SK-N-SH (cell line): ENCODE measurements at regions not wholly inside any gene's neighbourhood (a gene's known extent, or its start where the extent isn't known, plus 50 kb on each side); places are given as distances from the start of the nearest gene placed in this dataset.

Experiments
- CTCF ChIA-PET: fragments of 300-600, 350-600 bp; formaldehyde crosslinking; extraction: SDS; loops from one replicate; lab custom pipeline; 2021; lab: Yijun Ruan, JAX
- POLR2A ChIA-PET: fragments of 350-600 bp; sonication (Branson Sonifier 250); formaldehyde crosslinking; extraction: SDS; loops from one replicate; lab custom pipeline; 2020; ENCODE audit warnings: antibody characterized with exemption, inconsistent platforms; lab: Yijun Ruan, JAX
- DNase-seq: peaks from one replicate; pipeline ENCODE4 v3.0.0; 2012
- H2AFZ ChIP-seq: fragments of 200-600 bp; sonication (generic); 2 replicates; pipeline ENCODE4 v1.8.1; 2016; ENCODE audit warnings: antibody characterized with exemption, mild to moderate bottlenecking, low read depth
- H3F3A ChIP-seq: fragments of 200-600 bp; sonication (generic); replicated peaks from 2 replicates; pipeline ENCODE3; 2016; ENCODE audit warnings: antibody characterized with exemption, mild to moderate bottlenecking; ENCODE audit not compliant: insufficient read depth
- H3K27ac ChIP-seq, 2 experiments: fragments of 200-500 bp in 1 of 2; fragments of 200-600 bp in 1 of 2; sonication (Bioruptor generic) in 1 of 2; sonication (generic), shearing (Covaris generic) in 1 of 2; 2 replicates each; pipeline versions ENCODE4 v1.5.1 to v1.6.1; 2014 to 2016; ENCODE audit warnings: low read depth in 2 of 2, inconsistent platforms in 1 of 2, low read length in 1 of 2, mild to moderate bottlenecking in 1 of 2, mixed read lengths in 1 of 2
- H3K27me3 ChIP-seq: fragments of 200-600 bp; sonication (generic), shearing (Covaris generic); 2 replicates; pipeline ENCODE4 v1.6.1; 2016; ENCODE audit warnings: mixed run types; ENCODE audit not compliant: insufficient read depth
- H3K36me3 ChIP-seq, 2 experiments: fragments of 200-500 bp in 1 of 2; fragments of 200-600 bp in 1 of 2; sonication (Bioruptor generic) in 1 of 2; sonication (generic) in 1 of 2; replicated peaks in 1 of 2; 2 replicates each; pipeline versions ENCODE3 to v1.5.1; 2014 to 2016; ENCODE audit warnings: low read length in 1 of 2, mild to moderate bottlenecking in 1 of 2; ENCODE audit not compliant: insufficient read depth in 2 of 2, control insufficient read depth in 1 of 2
- H3K4me1 ChIP-seq, 2 experiments: fragments of 200-500 bp in 1 of 2; fragments of 200-600 bp in 1 of 2; sonication (Bioruptor generic) in 1 of 2; sonication (generic), shearing (Covaris generic) in 1 of 2; 2 replicates each; pipeline versions ENCODE4 v1.5.1 to v1.6.1; 2014 to 2016; ENCODE audit warnings: low read depth in 1 of 2, low read length in 1 of 2, mixed run types in 1 of 2; ENCODE audit not compliant: insufficient read depth in 2 of 2, control insufficient read depth in 1 of 2
- H3K4me2 ChIP-seq: fragments of 200-600 bp; sonication (generic), shearing (Covaris generic); 2 replicates; pipeline ENCODE4 v1.6.1; 2017; ENCODE audit warnings: mixed run types
- H3K4me3 ChIP-seq, 2 experiments: fragments of 200-500 bp in 1 of 2; fragments of 200-600 bp in 1 of 2; sonication (Bioruptor generic) in 1 of 2; sonication (generic), shearing (Covaris generic) in 1 of 2; 2 replicates each; pipeline versions ENCODE4 v1.5.1 to v1.8.1; 2014 to 2016; ENCODE audit warnings: low read depth in 2 of 2, inconsistent platforms in 1 of 2, low read length in 1 of 2, mild to moderate bottlenecking in 1 of 2, mixed read lengths in 1 of 2, moderate library complexity in 1 of 2
- H3K79me2 ChIP-seq: fragments of 200-600 bp; sonication (generic); 2 replicates; pipeline ENCODE4 v1.8.1; 2017; ENCODE audit warnings: mild to moderate bottlenecking; ENCODE audit not compliant: insufficient read depth
- H3K9ac ChIP-seq: fragments of 200-600 bp; sonication (generic); 2 replicates; pipeline ENCODE4 v1.6.1; 2017; ENCODE audit warnings: mixed run types
- H3K9me2 ChIP-seq: fragments of 200-600 bp; sonication (generic); 2 replicates; pipeline ENCODE4 v1.6.1; 2017; ENCODE audit warnings: mixed run types
- H3K9me3 ChIP-seq: fragments of 200-600 bp; sonication (generic); 2 replicates; pipeline ENCODE4 v1.6.1; 2017; ENCODE audit warnings: mixed run types, mild to moderate bottlenecking, moderate library complexity
- H4K20me1 ChIP-seq: fragments of 200-600 bp; sonication (generic); 2 replicates; pipeline ENCODE4 v1.6.1; 2017; ENCODE audit warnings: mild to moderate bottlenecking, mixed run types; ENCODE audit not compliant: insufficient read depth
- ELF1 ChIP-seq: IDR thresholded peaks from 2 replicates; pipeline ENCODE4 v1.4.0; 2012
- EP300 ChIP-seq, 2 experiments: IDR thresholded peaks; 2 replicates each; pipeline versions ENCODE4 v1.4.0 to v1.6.1; 2012; ENCODE audit warnings: borderline replicate concordance in 1 of 2, low read depth in 1 of 2, low read length in 1 of 2
- EZH2phosphoT487 ChIP-seq: fragments of 200-600 bp; sonication (generic); IDR thresholded peaks from 2 replicates; pipeline ENCODE4 v1.6.1; 2017; ENCODE audit warnings: low read depth, mixed run types, mild to moderate bottlenecking, antibody characterized with exemption, moderate library complexity, borderline replicate concordance
- FOXJ3 ChIP-seq: sonication (generic); formaldehyde crosslinking; IDR thresholded peaks from 2 replicates; pipeline ENCODE4 v1.5.1; 2020; ENCODE audit warnings: mild to moderate bottlenecking, missing genetic modification reagents
- FOXM1 ChIP-seq: IDR thresholded peaks from 2 replicates; pipeline ENCODE4 v1.4.0; 2012; ENCODE audit warnings: low read depth, mild to moderate bottlenecking
- GABPA ChIP-seq: IDR thresholded peaks from 2 replicates; pipeline ENCODE4 v1.4.0; 2012; ENCODE audit warnings: low read depth, mild to moderate bottlenecking
- GATA2 ChIP-seq: sonication (generic); formaldehyde crosslinking; IDR thresholded peaks from 2 replicates; pipeline ENCODE4 v1.5.0; 2020; ENCODE audit warnings: mild to moderate bottlenecking, missing genetic modification reagents
- JUND ChIP-seq: IDR thresholded peaks from 2 replicates; pipeline ENCODE4 v1.4.0; 2012
- MEF2A ChIP-seq: IDR thresholded peaks from 2 replicates; pipeline ENCODE4 v1.4.0; 2012; ENCODE audit warnings: low read depth, borderline replicate concordance
- MXI1 ChIP-seq: IDR thresholded peaks from 2 replicates; pipeline ENCODE4 v1.6.1; 2012; ENCODE audit warnings: mild to moderate bottlenecking, low read depth, low read length, improper control_type of control experiment
- NRF1 ChIP-seq: IDR thresholded peaks from 2 replicates; pipeline ENCODE4 v1.6.1; 2012; ENCODE audit warnings: low read depth, mild to moderate bottlenecking, low read length
- RAD21 ChIP-seq: IDR thresholded peaks from 2 replicates; pipeline ENCODE4 v1.6.1; 2012; ENCODE audit warnings: mild to moderate bottlenecking, low read length
- RCOR1 ChIP-seq: fragments of 150-350 bp; IDR thresholded peaks from 2 replicates; pipeline ENCODE4 v1.6.1; 2017; ENCODE audit warnings: antibody characterized with exemption, low read length
- RXRA ChIP-seq: IDR thresholded peaks from 2 replicates; pipeline ENCODE4 v1.4.0; 2012; ENCODE audit warnings: low read depth, mild to moderate bottlenecking, borderline replicate concordance
- SIN3A ChIP-seq: IDR thresholded peaks from 2 replicates; pipeline ENCODE4 v1.6.1; 2012; ENCODE audit warnings: low read depth, mild to moderate bottlenecking, low read length, moderate library complexity, borderline replicate concordance
- SMC3 ChIP-seq: IDR thresholded peaks from 2 replicates; pipeline ENCODE4 v1.6.1; 2012; ENCODE audit warnings: low read depth, low read length, improper control_type of control experiment
- TAF1 ChIP-seq: IDR thresholded peaks from 2 replicates; pipeline ENCODE4 v1.6.1; 2012; ENCODE audit warnings: low read depth, mild to moderate bottlenecking, low read length, moderate library complexity, borderline replicate concordance
- TCF12 ChIP-seq: IDR thresholded peaks from 2 replicates; pipeline ENCODE4 v1.4.0; 2012
- WGBS: methylation state at CpG from one replicate; pipeline ENCODE4 v1.1.6; 2017; ENCODE audit warnings: low lambda C conversion rate; 5-methylcytosine and 5-hydroxymethylcytosine counted together
- TF ChIP-seq, protein P1 (sequence below): fragments of 150-350 bp; IDR thresholded peaks from 2 replicates; pipeline ENCODE4 v1.6.1; 2017; ENCODE audit warnings: antibody characterized with exemption, low read length, low read depth, borderline replicate concordance
- TF ChIP-seq, protein P2 (sequence below): fragments of 200-600 bp; sonication (generic); IDR thresholded peaks from 2 replicates; pipeline ENCODE4 v1.6.1; 2017; ENCODE audit warnings: antibody characterized with exemption, mild to moderate bottlenecking, moderate library complexity
- TF ChIP-seq, protein P3 (sequence below): IDR thresholded peaks from 2 replicates; pipeline ENCODE4; 2012
- TF ChIP-seq, protein P4 (sequence below): IDR thresholded peaks from 2 replicates; pipeline ENCODE4 v1.4.0; 2012; ENCODE audit warnings: low read depth, borderline replicate concordance
- TF ChIP-seq, protein P5 (sequence below): fragments of 150-350 bp; IDR thresholded peaks from 2 replicates; pipeline ENCODE4 v1.6.1; 2016; ENCODE audit warnings: mild to moderate bottlenecking, low read depth, low read length

DNA sequence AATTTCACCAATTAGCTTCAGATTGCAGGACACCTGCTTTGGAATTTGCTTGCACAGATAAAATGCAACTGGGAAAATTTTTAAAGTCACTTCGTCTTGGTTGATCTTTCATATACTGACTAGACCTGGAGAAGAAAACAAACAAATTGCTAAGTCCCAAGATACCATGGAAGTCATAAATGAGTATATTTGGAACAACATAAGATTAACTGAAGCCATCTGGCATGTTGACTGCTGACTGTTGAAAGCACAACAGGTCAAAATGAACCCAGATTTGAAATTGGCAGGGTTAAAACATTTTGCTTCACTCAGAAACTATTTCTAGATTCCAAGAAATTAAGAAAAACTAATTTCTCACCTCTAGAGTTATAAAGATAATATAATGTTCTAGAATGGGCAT, 470.7 kb downstream of the LPIN1 start:
- Histone ChIP-seq H2AFZ (no peak overlapping the region), H3K27ac (no peak overlapping the region), H3K36me3 (no peaks in the 10 kb centered on the region), H3K27me3 (no peaks in the 10 kb centered on the region), H3K4me1 (no peaks in the 10 kb centered on the region), H3K9me3 (no peaks in the 10 kb centered on the region), H3K79me2 (no peaks in the 10 kb centered on the region), H3K4me3 (no peak overlapping the region), H3K9ac (no peak overlapping the region), H3K9me2 (no peaks in the 10 kb centered on the region), H4K20me1 (no peaks in the 10 kb centered on the region), H3F3A (no peaks in the 10 kb centered on the region), H3K4me2 (no peak overlapping the region)
- ChIA-PET CTCF (interaction anchor here (1.1 to 1.5 kb wide), 2 partner anchors 17 to 790 kb away, joined by 3 read pairs; no protein-coding TSS in a partner anchor), POLR2A (no interaction called here)
- no peak for DNase-seq
- WGBS: 75% methylated on average over 1 of the region's 1 CpG
- no peak for TF ChIP-seq GATA2 (CRISPR knock-in tag)
- TF ChIP-seq SMC3: no peak
- no peak for TF ChIP-seq FOXM1
- TF ChIP-seq, protein P1, sequence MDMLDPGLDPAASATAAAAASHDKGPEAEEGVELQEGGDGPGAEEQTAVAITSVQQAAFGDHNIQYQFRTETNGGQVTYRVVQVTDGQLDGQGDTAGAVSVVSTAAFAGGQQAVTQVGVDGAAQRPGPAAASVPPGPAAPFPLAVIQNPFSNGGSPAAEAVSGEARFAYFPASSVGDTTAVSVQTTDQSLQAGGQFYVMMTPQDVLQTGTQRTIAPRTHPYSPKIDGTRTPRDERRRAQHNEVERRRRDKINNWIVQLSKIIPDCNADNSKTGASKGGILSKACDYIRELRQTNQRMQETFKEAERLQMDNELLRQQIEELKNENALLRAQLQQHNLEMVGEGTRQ: no peak
- no peak for TF ChIP-seq GABPA
- TF ChIP-seq ELF1: no peak
- TF ChIP-seq FOXJ3 (CRISPR knock-in tag): no peak
- no peak for TF ChIP-seq RCOR1
- TF ChIP-seq EZH2phosphoT487: no peak
- no peak for TF ChIP-seq MEF2A
- TF ChIP-seq NRF1: no peak
- TF ChIP-seq, protein P2, sequence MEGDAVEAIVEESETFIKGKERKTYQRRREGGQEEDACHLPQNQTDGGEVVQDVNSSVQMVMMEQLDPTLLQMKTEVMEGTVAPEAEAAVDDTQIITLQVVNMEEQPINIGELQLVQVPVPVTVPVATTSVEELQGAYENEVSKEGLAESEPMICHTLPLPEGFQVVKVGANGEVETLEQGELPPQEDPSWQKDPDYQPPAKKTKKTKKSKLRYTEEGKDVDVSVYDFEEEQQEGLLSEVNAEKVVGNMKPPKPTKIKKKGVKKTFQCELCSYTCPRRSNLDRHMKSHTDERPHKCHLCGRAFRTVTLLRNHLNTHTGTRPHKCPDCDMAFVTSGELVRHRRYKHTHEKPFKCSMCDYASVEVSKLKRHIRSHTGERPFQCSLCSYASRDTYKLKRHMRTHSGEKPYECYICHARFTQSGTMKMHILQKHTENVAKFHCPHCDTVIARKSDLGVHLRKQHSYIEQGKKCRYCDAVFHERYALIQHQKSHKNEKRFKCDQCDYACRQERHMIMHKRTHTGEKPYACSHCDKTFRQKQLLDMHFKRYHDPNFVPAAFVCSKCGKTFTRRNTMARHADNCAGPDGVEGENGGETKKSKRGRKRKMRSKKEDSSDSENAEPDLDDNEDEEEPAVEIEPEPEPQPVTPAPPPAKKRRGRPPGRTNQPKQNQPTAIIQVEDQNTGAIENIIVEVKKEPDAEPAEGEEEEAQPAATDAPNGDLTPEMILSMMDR: no peak
- TF ChIP-seq SIN3A: no peak
- TF ChIP-seq, protein P3, sequence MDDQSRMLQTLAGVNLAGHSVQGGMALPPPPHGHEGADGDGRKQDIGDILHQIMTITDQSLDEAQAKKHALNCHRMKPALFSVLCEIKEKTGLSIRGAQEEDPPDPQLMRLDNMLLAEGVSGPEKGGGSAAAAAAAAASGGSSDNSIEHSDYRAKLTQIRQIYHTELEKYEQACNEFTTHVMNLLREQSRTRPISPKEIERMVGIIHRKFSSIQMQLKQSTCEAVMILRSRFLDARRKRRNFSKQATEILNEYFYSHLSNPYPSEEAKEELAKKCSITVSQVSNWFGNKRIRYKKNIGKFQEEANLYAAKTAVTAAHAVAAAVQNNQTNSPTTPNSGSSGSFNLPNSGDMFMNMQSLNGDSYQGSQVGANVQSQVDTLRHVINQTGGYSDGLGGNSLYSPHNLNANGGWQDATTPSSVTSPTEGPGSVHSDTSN: no peak
- no peak for TF ChIP-seq TAF1

DNA sequence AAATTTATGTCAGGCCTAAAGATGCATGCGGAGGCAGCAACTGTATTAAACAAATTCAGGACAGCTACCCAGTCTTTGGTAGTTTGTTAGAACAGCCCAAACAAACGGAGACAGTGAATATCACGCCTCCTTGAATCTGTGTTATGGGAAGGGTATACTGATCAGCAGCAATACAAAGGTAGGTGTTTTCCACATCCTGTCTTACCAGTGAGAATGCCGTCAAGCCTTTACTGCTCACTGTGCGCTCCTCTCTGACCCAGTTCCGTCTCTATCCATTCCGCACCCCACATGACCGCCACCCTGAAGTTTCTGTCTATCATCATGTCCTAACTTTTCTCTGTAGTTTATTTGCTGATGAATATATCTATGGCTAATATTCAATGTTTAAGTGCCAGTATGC, 473.3 kb downstream of the LPIN1 start:
- H3K79me2 ChIP-seq: no peaks in the 10 kb centered on the region
- H3K4me3 ChIP-seq: no peak overlapping the region
- no peaks in the 10 kb centered on the region for H3K4me1 ChIP-seq
- no peaks in the 10 kb centered on the region for H3F3A ChIP-seq
- H3K27me3 ChIP-seq: no peaks in the 10 kb centered on the region
- ChIA-PET CTCF (interaction anchor here (0.6 kb wide), 1 partner anchor 384 kb away, joined by 3 read pairs; no protein-coding TSS in a partner anchor), POLR2A (no interaction called here)
- 88% methylated on average over 8 of the region's 8 CpGs for WGBS
- no peak overlapping the region for H2AFZ ChIP-seq
- no peaks in the 10 kb centered on the region for H3K9me2 ChIP-seq
- no peak overlapping the region for H3K4me2 ChIP-seq
- no peaks in the 10 kb centered on the region for H3K9me3 ChIP-seq
- H3K27ac ChIP-seq: no peak overlapping the region
- no peak for DNase-seq
- H3K9ac ChIP-seq: no peak overlapping the region
- no peaks in the 10 kb centered on the region for H4K20me1 ChIP-seq
- H3K36me3 ChIP-seq: no peaks in the 10 kb centered on the region
- TF ChIP-seq, protein P4, sequence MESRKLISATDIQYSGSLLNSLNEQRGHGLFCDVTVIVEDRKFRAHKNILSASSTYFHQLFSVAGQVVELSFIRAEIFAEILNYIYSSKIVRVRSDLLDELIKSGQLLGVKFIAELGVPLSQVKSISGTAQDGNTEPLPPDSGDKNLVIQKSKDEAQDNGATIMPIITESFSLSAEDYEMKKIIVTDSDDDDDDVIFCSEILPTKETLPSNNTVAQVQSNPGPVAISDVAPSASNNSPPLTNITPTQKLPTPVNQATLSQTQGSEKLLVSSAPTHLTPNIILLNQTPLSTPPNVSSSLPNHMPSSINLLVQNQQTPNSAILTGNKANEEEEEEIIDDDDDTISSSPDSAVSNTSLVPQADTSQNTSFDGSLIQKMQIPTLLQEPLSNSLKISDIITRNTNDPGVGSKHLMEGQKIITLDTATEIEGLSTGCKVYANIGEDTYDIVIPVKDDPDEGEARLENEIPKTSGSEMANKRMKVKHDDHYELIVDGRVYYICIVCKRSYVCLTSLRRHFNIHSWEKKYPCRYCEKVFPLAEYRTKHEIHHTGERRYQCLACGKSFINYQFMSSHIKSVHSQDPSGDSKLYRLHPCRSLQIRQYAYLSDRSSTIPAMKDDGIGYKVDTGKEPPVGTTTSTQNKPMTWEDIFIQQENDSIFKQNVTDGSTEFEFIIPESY: no peak
- TF ChIP-seq FOXJ3 (CRISPR knock-in tag): no peak
- TF ChIP-seq RAD21: no peak
- no peak for TF ChIP-seq FOXM1
- TF ChIP-seq JUND: no peak
- no peak for TF ChIP-seq GABPA
- no peak for TF ChIP-seq SMC3
- TF ChIP-seq RXRA: no peak
- no peak for TF ChIP-seq RCOR1
- no peak for TF ChIP-seq ELF1
- TF ChIP-seq, protein P5, sequence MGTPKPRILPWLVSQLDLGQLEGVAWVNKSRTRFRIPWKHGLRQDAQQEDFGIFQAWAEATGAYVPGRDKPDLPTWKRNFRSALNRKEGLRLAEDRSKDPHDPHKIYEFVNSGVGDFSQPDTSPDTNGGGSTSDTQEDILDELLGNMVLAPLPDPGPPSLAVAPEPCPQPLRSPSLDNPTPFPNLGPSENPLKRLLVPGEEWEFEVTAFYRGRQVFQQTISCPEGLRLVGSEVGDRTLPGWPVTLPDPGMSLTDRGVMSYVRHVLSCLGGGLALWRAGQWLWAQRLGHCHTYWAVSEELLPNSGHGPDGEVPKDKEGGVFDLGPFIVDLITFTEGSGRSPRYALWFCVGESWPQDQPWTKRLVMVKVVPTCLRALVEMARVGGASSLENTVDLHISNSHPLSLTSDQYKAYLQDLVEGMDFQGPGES: no peak
- TF ChIP-seq EP300 (IDR thresholded peaks at IDR 0.05; ENCODE audit: borderline replicate concordance in 1 of 2, low read depth in 1 of 2, low read length in 1 of 2): no peak
- no peak for TF ChIP-seq TCF12
- TF ChIP-seq MXI1: no peak
- no peak for TF ChIP-seq TAF1
